GM23338 (cell line): ENCODE measurements at regions not wholly inside any gene's neighbourhood (a gene's known extent, or its start where the extent isn't known, plus 50 kb on each side); places are given as distances from the start of the nearest gene placed in this dataset.

Experiments
- ATAC-seq: fragments of 200-7000 bp; cut with Tn5 transposase; 3 replicates; pipeline ENCODE4 v1.9.1; 2020
- DNase-seq: peaks from one replicate; pipeline ENCODE4 v3.0.0-alpha.2; 2015; ENCODE audit warnings: low spot score
- H2AFZ ChIP-seq: fragments of 200-600 bp; sonication (generic); 2 replicates; pipeline ENCODE4 v1.8.0; 2016; ENCODE audit warnings: antibody characterized with exemption, mild to moderate bottlenecking, moderate library complexity
- H3F3A ChIP-seq: fragments of 200-600 bp; sonication (generic); replicated peaks from 2 replicates; pipeline ENCODE4 v1.8.0; 2017; ENCODE audit warnings: antibody characterized with exemption, mixed run types, low read depth
- H3K27ac ChIP-seq: fragments of 200-600 bp; sonication (generic); 2 replicates; pipeline ENCODE4 v1.6.1; 2016; ENCODE audit warnings: low read depth
- H3K27me3 ChIP-seq: fragments of 200-600 bp; sonication (generic); 2 replicates; pipeline ENCODE4 v1.8.0; 2016; ENCODE audit warnings: mild to moderate bottlenecking, mixed run types, moderate library complexity; ENCODE audit not compliant: insufficient read depth
- H3K36me3 ChIP-seq: fragments of 200-600 bp; sonication (generic); 2 replicates; pipeline ENCODE4 v1.8.0; 2016; ENCODE audit warnings: mild to moderate bottlenecking; ENCODE audit not compliant: insufficient read depth
- H3K4me1 ChIP-seq: fragments of 200-600 bp; sonication (generic); 2 replicates; pipeline ENCODE4 v1.8.0; 2016; ENCODE audit warnings: mild to moderate bottlenecking, moderate library complexity; ENCODE audit not compliant: insufficient read depth
- H3K4me2 ChIP-seq: fragments of 200-600 bp; sonication (generic); 2 replicates; pipeline ENCODE4 v1.7.1; 2017; ENCODE audit warnings: mixed run types
- H3K4me3 ChIP-seq: fragments of 200-600 bp; sonication (generic); 2 replicates; pipeline ENCODE4 v1.6.1; 2016; ENCODE audit warnings: mixed run types
- H3K79me2 ChIP-seq: fragments of 200-600 bp; sonication (generic); replicated peaks from 2 replicates; pipeline ENCODE4 v1.8.0; 2017; ENCODE audit warnings: mild to moderate bottlenecking; ENCODE audit not compliant: insufficient read depth
- H3K9me2 ChIP-seq: fragments of 200-600 bp; sonication (generic); 2 replicates; pipeline ENCODE4 v1.8.0; 2017; ENCODE audit not compliant: insufficient read depth
- H4K20me1 ChIP-seq: fragments of 200-600 bp; sonication (generic); replicated peaks from 2 replicates; pipeline ENCODE4 v1.8.0; 2017; ENCODE audit warnings: mild to moderate bottlenecking; ENCODE audit not compliant: insufficient read depth
- H3K27ac Mint-ChIP-seq: 2 replicates; pipeline ENCODE4 v1.8.0; 2020; ENCODE audit warnings: inconsistent platforms, mild to moderate bottlenecking, moderate library complexity, mixed read lengths
- H3K27me3 Mint-ChIP-seq: 3 replicates; pipeline ENCODE4 v1.8.0; 2022; ENCODE audit warnings: low read depth, mild to moderate bottlenecking, moderate library complexity, mixed read lengths, inconsistent platforms; ENCODE audit not compliant: insufficient read depth, poor library complexity
- H3K36me3 Mint-ChIP-seq: 3 replicates; pipeline ENCODE4 v1.8.0; 2021; ENCODE audit warnings: low read depth, mild to moderate bottlenecking, inconsistent platforms, moderate library complexity, mixed read lengths
- H3K4me1 Mint-ChIP-seq: 3 replicates; pipeline ENCODE4 v1.8.0; 2020; ENCODE audit warnings: mild to moderate bottlenecking, inconsistent platforms, mixed read lengths
- H3K4me3 Mint-ChIP-seq: 3 replicates; pipeline ENCODE4 v1.8.0; 2021; ENCODE audit warnings: moderate library complexity, mild to moderate bottlenecking, inconsistent platforms, mixed read lengths
- H3K9me3 Mint-ChIP-seq: 3 replicates; pipeline ENCODE4 v1.8.0; 2020; ENCODE audit warnings: moderate library complexity, mild to moderate bottlenecking, inconsistent platforms, mixed read lengths
- CREB1 ChIP-seq: fragments of 250-450 bp; sonication (Bioruptor Pico); IDR thresholded peaks from 2 replicates; pipeline ENCODE4 v1.5.0; 2020; ENCODE audit warnings: low read depth, mild to moderate bottlenecking, moderate library complexity
- CTCF ChIP-seq, 2 experiments: fragments of 200-600 bp in 1 of 2; sonication (generic) in 1 of 2; conservative IDR thresholded peaks; 2 replicates each; pipeline versions ENCODE4 v1.5.1 to v1.6.1; 2016 to 2017; ENCODE audit warnings: antibody characterized with exemption in 2 of 2, low read depth in 2 of 2, mild to moderate bottlenecking in 2 of 2, moderate library complexity in 1 of 2
- EZH2 ChIP-seq: fragments of 200-600 bp; sonication (generic); IDR thresholded peaks from one replicate; pipeline ENCODE4 v1.8.0; 2017; ENCODE audit warnings: antibody characterized with exemption, mild to moderate bottlenecking, low read depth; ENCODE audit not compliant: unreplicated experiment
- EZH2phosphoT487 ChIP-seq: fragments of 200-600 bp; sonication (generic); IDR thresholded peaks from one replicate; pipeline ENCODE4 v1.8.1; 2018; ENCODE audit warnings: antibody characterized with exemption; ENCODE audit not compliant: unreplicated experiment
- JUNB ChIP-seq: IDR thresholded peaks from one replicate; pipeline ENCODE4 v1.6.1; 2016; ENCODE audit warnings: antibody characterized with exemption; ENCODE audit not compliant: unreplicated experiment
- NANOG ChIP-seq: IDR thresholded peaks from 2 replicates; pipeline ENCODE4 v1.6.1; 2016; ENCODE audit warnings: antibody characterized with exemption, borderline replicate concordance
- ZNF331 ChIP-seq: fragments of 250-450 bp; sonication (Bioruptor Pico); IDR thresholded peaks from 2 replicates; pipeline ENCODE4 v1.5.0; 2020; ENCODE audit warnings: low read depth, mild to moderate bottlenecking, moderate library complexity
- ZNF462 ChIP-seq: fragments of 250-450 bp; sonication (Bioruptor Pico); IDR thresholded peaks from 2 replicates; pipeline ENCODE4 v1.5.0; 2020; ENCODE audit warnings: mild to moderate bottlenecking, moderate library complexity

GRCh38 chr5:5658889-5659465, 236.5 kb downstream of the ICE1 start (continued):
- TF ChIP-seq ZNF462 (CRISPR knock-in tag) (no peak), EZH2 (no peak)

GRCh38 chr5:5658226-5658625, 235.7 kb downstream of the ICE1 start:
- Mint-ChIP-seq H3K27ac (no peak overlapping the region), H3K4me3 (no peak overlapping the region), H3K4me1 (0 out of 3 replicates have a peak, but pooled peaks cover 2% of the 10 kb centered on the region), H3K9me3 (no peaks in the 10 kb centered on the region), H3K27me3 (peaks cover 3% of the 10 kb centered on the region), H3K36me3 (no peaks in the 10 kb centered on the region)
- no peaks in the 10 kb centered on the region for H3K27me3 ChIP-seq
- H3K4me3 ChIP-seq: no peak overlapping the region
- no peaks in the 10 kb centered on the region for H4K20me1 ChIP-seq
- H3F3A ChIP-seq: no peaks in the 10 kb centered on the region
- no peak overlapping the region for H3K4me2 ChIP-seq
- H3K4me1 ChIP-seq: no peaks in the 10 kb centered on the region
- 0 out of 2 replicates have a peak, but pooled peaks cover 5% of the 10 kb centered on the region for H3K9me2 ChIP-seq
- no peak for DNase-seq
- no peak for ATAC-seq
- no peaks in the 10 kb centered on the region for H3K36me3 ChIP-seq
- H3K79me2 ChIP-seq: no peaks in the 10 kb centered on the region
- no peak overlapping the region for H3K27ac ChIP-seq
- H2AFZ ChIP-seq: no peak overlapping the region
- TF ChIP-seq ZNF462 (CRISPR knock-in tag): no peak
- no peak for TF ChIP-seq NANOG
- TF ChIP-seq CREB1: no peak
- no peak for TF ChIP-seq ZNF331 (CRISPR knock-in tag)
- no peak for TF ChIP-seq JUNB
- no peak for TF ChIP-seq EZH2phosphoT487
- no peak for TF ChIP-seq CTCF (conservative IDR thresholded peaks at IDR 0.05; ENCODE audit: low read depth in 2 of 2)
